ENCODE measurements at regions not wholly inside any gene's neighbourhood (a gene's known extent, or its start where the extent isn't known, plus 50 kb on each side); places are given as distances from the start of the nearest gene placed in this dataset.

DNA sequence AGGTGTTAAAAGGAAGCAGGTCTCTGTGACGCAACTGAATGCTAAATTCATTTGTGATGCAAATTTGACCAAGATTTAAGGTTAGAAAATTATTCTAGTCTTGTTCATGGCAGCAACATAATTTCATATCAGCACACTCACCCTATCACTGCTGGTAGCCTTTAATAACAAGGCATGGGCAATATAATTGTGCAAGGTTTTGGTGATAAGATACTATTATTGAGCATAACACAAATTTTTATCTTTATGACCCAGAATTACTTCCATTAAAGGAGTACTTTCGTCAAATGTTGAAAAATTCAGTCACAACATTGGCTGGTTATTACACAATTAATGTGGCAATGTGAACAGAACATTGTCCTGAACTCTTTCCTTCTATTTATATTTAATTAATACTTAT, 96.0 kb upstream of the PAM start:
- H3K4me3 ChIP-seq: no peak overlapping the region
- 68 to 86% (median 73%) methylated on average over 2 of the region's 2 CpGs for WGBS, 5 donors
- TF ChIP-seq POLR2A (IDR thresholded peaks at IDR 0.05) (no peak), POLR2AphosphoS5 (IDR thresholded peaks at IDR 0.05) (no peak)
- TF ChIP-seq, protein P1, sequence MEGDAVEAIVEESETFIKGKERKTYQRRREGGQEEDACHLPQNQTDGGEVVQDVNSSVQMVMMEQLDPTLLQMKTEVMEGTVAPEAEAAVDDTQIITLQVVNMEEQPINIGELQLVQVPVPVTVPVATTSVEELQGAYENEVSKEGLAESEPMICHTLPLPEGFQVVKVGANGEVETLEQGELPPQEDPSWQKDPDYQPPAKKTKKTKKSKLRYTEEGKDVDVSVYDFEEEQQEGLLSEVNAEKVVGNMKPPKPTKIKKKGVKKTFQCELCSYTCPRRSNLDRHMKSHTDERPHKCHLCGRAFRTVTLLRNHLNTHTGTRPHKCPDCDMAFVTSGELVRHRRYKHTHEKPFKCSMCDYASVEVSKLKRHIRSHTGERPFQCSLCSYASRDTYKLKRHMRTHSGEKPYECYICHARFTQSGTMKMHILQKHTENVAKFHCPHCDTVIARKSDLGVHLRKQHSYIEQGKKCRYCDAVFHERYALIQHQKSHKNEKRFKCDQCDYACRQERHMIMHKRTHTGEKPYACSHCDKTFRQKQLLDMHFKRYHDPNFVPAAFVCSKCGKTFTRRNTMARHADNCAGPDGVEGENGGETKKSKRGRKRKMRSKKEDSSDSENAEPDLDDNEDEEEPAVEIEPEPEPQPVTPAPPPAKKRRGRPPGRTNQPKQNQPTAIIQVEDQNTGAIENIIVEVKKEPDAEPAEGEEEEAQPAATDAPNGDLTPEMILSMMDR (IDR thresholded peaks at IDR 0.05 in 8 of 11, conservative IDR thresholded peaks at IDR 0.05 in 3 of 11): no peak
- intact Hi-C loops (cut with DNase I; ENCODE audit: low total_unique reads): no loop called here
- DNase-seq: no peak
- H3K9me3 ChIP-seq: no peaks in the 10 kb centered on the region
- H3K4me1 ChIP-seq: no peaks in the 10 kb centered on the region
- no peaks in the 10 kb centered on the region for H3K27me3 ChIP-seq (replicated peaks in 1 of 7)
- no peak overlapping the region for H3K27ac ChIP-seq
- H3K36me3 ChIP-seq: no peaks in the 10 kb centered on the region

DNA sequence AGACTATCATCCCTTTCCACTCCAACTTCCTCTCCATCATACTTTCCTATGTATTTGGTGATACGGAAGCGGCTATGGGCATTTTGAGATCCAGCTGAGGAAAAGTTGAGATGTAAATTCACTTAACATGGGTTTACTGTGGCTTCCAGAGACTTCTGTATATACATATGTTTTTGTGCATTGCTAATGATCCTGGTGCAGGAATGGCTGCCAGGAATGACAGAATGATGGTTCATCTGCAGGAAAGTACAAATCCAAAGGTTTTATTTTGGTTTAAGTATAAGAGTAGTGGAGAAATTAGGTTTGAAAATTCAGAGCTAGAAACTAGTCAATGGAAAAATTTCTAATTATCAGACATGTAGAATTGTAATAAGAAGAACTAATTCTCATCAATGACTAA, 95.0 kb upstream of the PAM start:
- Histone ChIP-seq H3K36me3 (no peaks in the 10 kb centered on the region), H3K27me3 (replicated peaks in 1 of 7) (no peaks in the 10 kb centered on the region), H3K4me1 (no peaks in the 10 kb centered on the region), H3K27ac (no peak overlapping the region), H3K4me3 (no peak overlapping the region), H3K9me3 (no peaks in the 10 kb centered on the region)
- WGBS, 5 donors: 95 to 98% (median 96%) methylated on average over 2 of the region's 2 CpGs
- intact Hi-C loops (cut with DNase I; ENCODE audit: low total_unique reads): no loop called here
- DNase-seq: no peak
- TF ChIP-seq, protein P1 (IDR thresholded peaks at IDR 0.05 in 8 of 11, conservative IDR thresholded peaks at IDR 0.05 in 3 of 11): no peak
- no peak for TF ChIP-seq POLR2A (IDR thresholded peaks at IDR 0.05)
- no peak for TF ChIP-seq POLR2AphosphoS5 (IDR thresholded peaks at IDR 0.05)

DNA sequence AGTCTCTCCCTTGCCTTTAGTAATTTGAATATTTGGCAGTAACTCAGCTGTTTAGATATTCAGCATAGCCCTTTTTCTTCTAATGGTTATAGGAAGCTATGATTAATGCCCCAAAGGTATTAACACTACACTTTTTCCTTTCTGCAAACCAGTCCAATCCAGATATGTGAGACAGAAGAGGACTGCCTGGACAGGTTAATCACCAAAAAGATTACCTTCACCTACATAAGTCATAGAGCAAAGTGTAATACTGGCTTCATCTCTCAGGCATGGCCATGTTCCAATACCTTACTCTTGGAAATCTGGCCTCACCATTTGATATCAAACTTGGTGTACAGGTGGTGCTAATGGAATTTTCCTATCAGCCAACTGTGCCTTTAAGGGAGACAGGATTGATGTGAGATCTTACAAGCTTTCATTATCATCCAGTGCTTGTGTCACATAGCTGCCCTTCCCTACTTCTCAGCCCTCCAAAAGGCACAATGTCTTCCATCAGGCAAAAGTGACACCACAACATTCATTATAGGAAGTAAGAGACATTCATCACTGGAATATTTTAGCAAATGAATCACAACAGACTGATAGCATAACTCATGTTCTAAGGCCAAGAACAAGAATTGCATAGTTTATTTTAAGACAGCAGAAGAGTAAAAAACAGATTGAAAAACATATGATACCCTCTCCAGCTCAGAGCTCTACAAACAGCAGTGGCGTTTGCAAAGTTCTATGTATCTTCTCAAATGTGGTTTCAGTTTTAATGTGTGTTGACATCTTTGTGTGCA, 91.2 kb upstream of the PAM start:
- 51 to 63% (median 59%) methylated on average over 1 of the region's 1 CpG for WGBS, 5 donors
- H3K9me3 ChIP-seq: no peaks in the 10 kb centered on the region
- no peak overlapping the region for H3K4me3 ChIP-seq
- TF ChIP-seq POLR2AphosphoS5 (IDR thresholded peaks at IDR 0.05) (no peak), POLR2A (IDR thresholded peaks at IDR 0.05) (no peak)
- TF ChIP-seq, protein P1 (IDR thresholded peaks at IDR 0.05 in 8 of 11, conservative IDR thresholded peaks at IDR 0.05 in 3 of 11): no peak
- no peaks in the 10 kb centered on the region for H3K4me1 ChIP-seq
- H3K27me3 ChIP-seq (replicated peaks in 1 of 7): no peaks in the 10 kb centered on the region
- H3K27ac ChIP-seq: no peak overlapping the region
- no peak for DNase-seq
- intact Hi-C loops (cut with DNase I; ENCODE audit: low total_unique reads): no loop called here
- no peaks in the 10 kb centered on the region for H3K36me3 ChIP-seq

DNA sequence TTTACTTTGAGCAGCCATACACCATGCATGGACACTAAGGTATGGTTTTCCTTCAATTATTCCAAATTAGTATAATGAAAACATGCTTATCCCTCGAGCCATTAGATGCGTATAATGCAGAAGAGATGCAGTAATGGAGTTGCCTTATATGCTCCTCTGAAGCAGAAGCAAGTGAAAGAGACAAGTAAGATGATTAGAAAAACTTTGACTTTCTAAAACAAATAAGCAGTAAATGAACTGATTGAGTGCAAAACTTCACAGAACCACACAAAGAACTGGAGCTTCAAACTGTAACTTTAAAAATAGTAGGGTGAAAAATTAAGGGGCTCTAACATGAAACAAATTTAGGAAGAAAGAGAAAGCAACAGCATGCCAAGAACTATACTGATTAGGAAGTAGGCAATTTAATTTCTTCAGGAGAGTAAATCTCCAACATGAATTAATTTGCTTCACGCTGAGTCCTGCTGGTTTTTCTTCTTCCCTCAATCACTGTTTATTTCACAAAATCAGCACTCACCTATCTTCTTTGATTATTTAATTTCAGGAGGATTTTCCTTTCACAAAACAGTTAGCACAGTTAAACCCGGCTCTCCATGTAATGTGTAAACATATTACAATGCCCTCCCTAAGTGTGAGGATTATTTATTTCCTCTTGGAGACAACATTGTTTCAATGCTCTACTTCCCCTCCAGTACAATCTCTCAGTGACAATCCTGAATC, 90.3 kb upstream of the PAM start:
- TF ChIP-seq, protein P1 (IDR thresholded peaks at IDR 0.05 in 8 of 11, conservative IDR thresholded peaks at IDR 0.05 in 3 of 11): no peak
- no peak for TF ChIP-seq POLR2A (IDR thresholded peaks at IDR 0.05)
- H3K4me1 ChIP-seq: no peaks in the 10 kb centered on the region
- H3K36me3 ChIP-seq: no peaks in the 10 kb centered on the region
- intact Hi-C loops (cut with DNase I; ENCODE audit: low total_unique reads): no loop called here
- no peak overlapping the region for H3K27ac ChIP-seq
- H3K4me3 ChIP-seq: no peak overlapping the region
- DNase-seq: no peak
- 59 to 83% (median 74%) methylated on average over 4 of the region's 4 CpGs for WGBS, 5 donors
- H3K9me3 ChIP-seq: no peaks in the 10 kb centered on the region
- H3K27me3 ChIP-seq (replicated peaks in 1 of 7): no peaks in the 10 kb centered on the region
